A549 (cell line): ENCODE measurements at regions not wholly inside any gene's neighbourhood (a gene's known extent, or its start where the extent isn't known, plus 50 kb on each side); places are given as distances from the start of the nearest gene placed in this dataset.
A peak's percentile ranks its signal among the peaks of the same experiment; 100 is the strongest.
"Not testable (repeated sequence)": the region's sequence is repeated elsewhere in the genome, so short reads cannot be mapped to it uniquely, and the experiment has no call there.

Experiments
- ATAC-seq, 2 experiments: fragments of 200-7000 bp in 1 of 2; fragments of >200 bp in 1 of 2; cut with Nextera tagmentation in 1 of 2; cut with Tn5 transposase in 1 of 2; 3 replicates each; pipeline versions ENCODE4 v1.8.0 to v1.9.1; 2018 to 2020; ENCODE audit warnings: mild to moderate bottlenecking in 1 of 2, moderate library complexity in 1 of 2
- CTCF ChIA-PET: fragments of 300-600 bp; sonication (Branson Sonifier 250); formaldehyde crosslinking; extraction: SDS; loops from one replicate; lab custom pipeline; 2021; ENCODE audit warnings: antibody characterized with exemption, inconsistent platforms; lab: Yijun Ruan, JAX
- POLR2A ChIA-PET: fragments of 350-600 bp; formaldehyde crosslinking; extraction: SDS; loops from one replicate; lab custom pipeline; 2021; ENCODE audit warnings: antibody characterized with exemption, inconsistent platforms; lab: Yijun Ruan, JAX
- DNase-seq, 2 experiments: peaks; one replicate each; pipeline versions ENCODE4 v3.0.0 to v3.0.0-alpha.2; 2011 to 2016; ENCODE audit warnings: low read depth in 1 of 2, low spot score in 1 of 2
- FAIRE-seq: peaks from 2 replicates; lab custom pipeline; 2011; peaks lifted over from hg19 to GRCh38; lab: Jason Lieb, UNC
- H3K27ac ChIP-seq, 2 experiments: fragments of >200 bp; sonication (Bioruptor Twin); formaldehyde crosslinking; 3 replicates each; pipeline ENCODE4 v1.5.1; 2016 to 2017
- H3K4me1 ChIP-seq: fragments of >200 bp; sonication (Bioruptor Twin); formaldehyde crosslinking; 3 replicates; pipeline ENCODE4 v1.6.1; 2016
- H3K4me2 ChIP-seq: fragments of >200 bp; sonication (Bioruptor Twin); formaldehyde crosslinking; 3 replicates; pipeline ENCODE4 v1.6.1; 2016
- H3K4me3 ChIP-seq: fragments of >200 bp; sonication (Bioruptor Twin); formaldehyde crosslinking; 3 replicates; pipeline ENCODE4 v1.5.1; 2016
- H3K9me3 ChIP-seq: fragments of >200 bp; sonication (Bioruptor Twin); formaldehyde crosslinking; 3 replicates; pipeline ENCODE4 v1.6.1; 2016
- CBX8 ChIP-seq: fragments of 200-600 bp; sonication (generic); IDR thresholded peaks from 2 replicates; pipeline ENCODE4 v1.6.1; 2016
- ELK1 ChIP-seq: fragments of 150-350 bp; IDR thresholded peaks from 2 replicates; pipeline ENCODE4 v1.6.1; 2014; ENCODE audit warnings: low read depth, mild to moderate bottlenecking, low read length
- ESRRA ChIP-seq: fragments of 150-350 bp; IDR thresholded peaks from 2 replicates; pipeline ENCODE4 v1.6.1; 2014; ENCODE audit warnings: mild to moderate bottlenecking, low read length, borderline replicate concordance
- HEYL ChIP-seq: fragments of 250-450 bp; sonication (Bioruptor Pico); IDR thresholded peaks from 2 replicates; pipeline ENCODE4 v1.8.0; 2021; ENCODE audit warnings: mild to moderate bottlenecking, moderate library complexity
- HMGXB4 ChIP-seq: fragments of 250-450 bp; sonication (Bioruptor Pico); IDR thresholded peaks from 2 replicates; pipeline ENCODE4 v1.5.0; 2021; ENCODE audit warnings: mild to moderate bottlenecking, moderate library complexity, borderline replicate concordance
- JUNB ChIP-seq: fragments of >200 bp; sonication (Bioruptor Twin); formaldehyde crosslinking; IDR thresholded peaks from 2 replicates; pipeline ENCODE4 v1.6.1; 2016
- MAFK ChIP-seq: fragments of 450-650 bp; IDR thresholded peaks from 2 replicates; pipeline ENCODE4 v1.6.1; 2014; ENCODE audit not compliant: partially characterized antibody
- NFE2L2 ChIP-seq: fragments of 150-350 bp; conservative IDR thresholded peaks from 2 replicates; pipeline ENCODE4 v1.6.1; 2014; ENCODE audit warnings: low read length
- PBX3 ChIP-seq: IDR thresholded peaks from 2 replicates; pipeline ENCODE4 v1.6.1; 2012
- POLR2A ChIP-seq: IDR thresholded peaks from 2 replicates; pipeline ENCODE4 v1.6.1; 2012; ENCODE audit warnings: mild to moderate bottlenecking, low read length
- REST ChIP-seq: fragments of 200-600 bp; sonication (generic); IDR thresholded peaks from 2 replicates; pipeline ENCODE4 v1.6.1; 2016; ENCODE audit warnings: antibody characterized with exemption, mild to moderate bottlenecking, moderate library complexity
- RFX5 ChIP-seq: fragments of 450-650 bp; IDR thresholded peaks from 2 replicates; pipeline ENCODE4 v1.7.1; 2014; ENCODE audit warnings: antibody characterized with exemption, mild to moderate bottlenecking, moderate library complexity
- RNF2 ChIP-seq: fragments of 200-600 bp; sonication (generic); IDR thresholded peaks from 2 replicates; pipeline ENCODE4 v1.6.1; 2016; ENCODE audit warnings: low read depth, mild to moderate bottlenecking, antibody characterized with exemption, moderate library complexity, borderline replicate concordance
- TP53 ChIP-seq: fragments of 250-450 bp; sonication (Bioruptor Pico); IDR thresholded peaks from 2 replicates; pipeline ENCODE4 v1.5.0; 2021; ENCODE audit warnings: mild to moderate bottlenecking, moderate library complexity
- ZNF302 ChIP-seq: fragments of 250-450 bp; sonication (Bioruptor Pico); IDR thresholded peaks from 2 replicates; pipeline ENCODE4 v1.9.0; 2021; ENCODE audit warnings: inconsistent platforms, mild to moderate bottlenecking, moderate library complexity
- WGBS: methylation state at CpG from one replicate; pipeline ENCODE4 v1.1.6; 2017; ENCODE audit errors: missing lambda C conversion rate; 5-methylcytosine and 5-hydroxymethylcytosine counted together

- H3K9me3 ChIP-seq, H3K4me3 ChIP-seq, H3K4me2 ChIP-seq, FAIRE-seq, H3K4me1 ChIP-seq, CTCF ChIA-PET, ATAC-seq, DNase-seq, H3K27ac ChIP-seq, POLR2A ChIA-PET: not testable (repeated sequence)
- 72% methylated on average over 15 of the region's 15 CpGs for WGBS
- peak; percentile 49 for TF ChIP-seq MAFK
- TF ChIP-seq NFE2L2, result 0 out of 2 replicates have a peak, but pooled peaks have one; percentile 9
These were observed 189.1 kb downstream of the FOXD4L6 start for GRCh38 chr9:40939201-40939887.

- FAIRE-seq, result no peak
- no peak for DNase-seq
- Histone ChIP-seq H3K4me3 (no peak overlapping the region), H3K9me3 (peaks cover 27% of the 10 kb centered on the region), H3K4me2 (no peak overlapping the region), H3K4me1 (no peaks in the 10 kb centered on the region), H3K27ac (no peak overlapping the region)
- CTCF ChIA-PET, result no interaction called here
- POLR2A ChIA-PET, result no interaction called here
- no peak for ATAC-seq
- TF ChIP-seq PBX3 (no peak), POLR2A (no peak), HEYL (no peak), REST (no peak), CBX8 (no peak), HMGXB4 (CRISPR knock-in tag) (no peak), ELK1 (no peak), TP53 (CRISPR knock-in tag) (no peak), ZNF302 (no peak), JUNB (no peak), ESRRA (no peak), RFX5 (no peak), RNF2 (no peak)
- WGBS, result 46% methylated on average over 7 of the region's 7 CpGs
These were observed 193.1 kb downstream of the FOXD4L6 start for GRCh38 chr9:40935336-40935735.

- DNase-seq, H3K4me1 ChIP-seq, ATAC-seq, CTCF ChIA-PET, FAIRE-seq, POLR2A ChIA-PET, H3K4me2 ChIP-seq, H3K27ac ChIP-seq, H3K4me3 ChIP-seq: not testable (repeated sequence)
- peaks cover 33% of the 10 kb centered on the region for H3K9me3 ChIP-seq
- 46% methylated on average over 3 of the region's 3 CpGs for WGBS
These were observed 194.0 kb downstream of the FOXD4L6 start for GRCh38 chr9:40934480-40934879.

GRCh38 chr9:40930426-40930825 is 198.1 kb downstream of the FOXD4L6 start:
- WGBS, result 47% methylated on average over 4 of the region's 4 CpGs
- DNase-seq, H3K27ac ChIP-seq, CTCF ChIA-PET, ATAC-seq, FAIRE-seq, H3K4me1 ChIP-seq, H3K4me2 ChIP-seq, H3K4me3 ChIP-seq, POLR2A ChIA-PET: not testable (repeated sequence)
- H3K9me3 ChIP-seq, result peaks cover 68% of the 10 kb centered on the region

- ATAC-seq, H3K4me2 ChIP-seq, DNase-seq, FAIRE-seq, H3K27ac ChIP-seq, POLR2A ChIA-PET, H3K4me1 ChIP-seq, CTCF ChIA-PET, H3K4me3 ChIP-seq: not testable (repeated sequence)
- WGBS, result 4% methylated on average over 6 of the region's 6 CpGs
- peaks cover 75% of the 10 kb centered on the region for H3K9me3 ChIP-seq
These were observed 199.0 kb downstream of the FOXD4L6 start for GRCh38 chr9:40929488-40929845.
